ENCODE measurements at regions not wholly inside any gene's neighbourhood (a gene's known extent, or its start where the extent isn't known, plus 50 kb on each side); places are given as distances from the start of the nearest gene placed in this dataset.
"Not testable (repeated sequence)": the region's sequence is repeated elsewhere in the genome, so short reads cannot be mapped to it uniquely, and the experiment has no call there.

GRCh38 chrX:139198936-139199335, 331.6 kb upstream of the F9 start:
- DNase-seq = no peak

- no peak for DNase-seq
Observed at GRCh38 chrX:139196890-139197289, 333.6 kb upstream of the F9 start.

GRCh38 chrX:139194571-139195280, 335.8 kb upstream of the F9 start:
- DNase-seq = no peak

GRCh38 chrX:139192386-139192961, 338.1 kb upstream of the F9 start:
- DNase-seq = no peak

- DNase-seq = no peak
Observed at GRCh38 chrX:139191746-139192385, 338.7 kb upstream of the F9 start.

- DNase-seq = no peak
Observed at GRCh38 chrX:139191286-139191685, 339.3 kb upstream of the F9 start.

- no peak for DNase-seq
Observed at GRCh38 chrX:139187738-139188137, 342.8 kb upstream of the F9 start.

- DNase-seq = no peak
Observed at GRCh38 chrX:139186991-139187390, 343.5 kb upstream of the F9 start.

GRCh38 chrX:139179592-139179991, 350.9 kb upstream of the F9 start:
- no peak for DNase-seq

- DNase-seq = no peak
Observed at GRCh38 chrX:139178980-139179379, 351.6 kb upstream of the F9 start.

GRCh38 chrX:139172731-139173130, 357.8 kb upstream of the F9 start:
- no peak for DNase-seq

- DNase-seq = no peak
Observed at GRCh38 chrX:139170526-139171173, 359.9 kb upstream of the F9 start.

GRCh38 chrX:139167282-139167681, 363.3 kb upstream of the F9 start:
- no peak for DNase-seq

GRCh38 chrX:139158256-139158655, 372.3 kb upstream of the F9 start:
- DNase-seq = no peak

GRCh38 chrX:139156356-139156755, 374.2 kb upstream of the F9 start:
- DNase-seq = no peak

GRCh38 chrX:139146625-139147024, 383.9 kb upstream of the F9 start:
- DNase-seq = not testable (repeated sequence)

- DNase-seq = no peak
Observed at GRCh38 chrX:139141370-139141769, 389.2 kb upstream of the F9 start.

GRCh38 chrX:139134316-139134715, 396.2 kb upstream of the F9 start:
- no peak for DNase-seq

- DNase-seq = no peak
Observed at GRCh38 chrX:139126493-139126892, 404.0 kb upstream of the F9 start.

- no peak for DNase-seq
Observed at GRCh38 chrX:139125916-139126315, 404.6 kb upstream of the F9 start.

GRCh38 chrX:139121616-139122286, 408.8 kb upstream of the F9 start:
- DNase-seq = no peak

GRCh38 chrX:139120760-139121159, 409.2 kb upstream of the FGF13 start:
- DNase-seq = no peak

- DNase-seq = no peak
Observed at GRCh38 chrX:139113708-139114107, 402.2 kb upstream of the FGF13 start.
